ENCODE measurements at regions not wholly inside any gene's neighbourhood (a gene's known extent, or its start where the extent isn't known, plus 50 kb on each side); places are given as distances from the start of the nearest gene placed in this dataset.

DNA sequence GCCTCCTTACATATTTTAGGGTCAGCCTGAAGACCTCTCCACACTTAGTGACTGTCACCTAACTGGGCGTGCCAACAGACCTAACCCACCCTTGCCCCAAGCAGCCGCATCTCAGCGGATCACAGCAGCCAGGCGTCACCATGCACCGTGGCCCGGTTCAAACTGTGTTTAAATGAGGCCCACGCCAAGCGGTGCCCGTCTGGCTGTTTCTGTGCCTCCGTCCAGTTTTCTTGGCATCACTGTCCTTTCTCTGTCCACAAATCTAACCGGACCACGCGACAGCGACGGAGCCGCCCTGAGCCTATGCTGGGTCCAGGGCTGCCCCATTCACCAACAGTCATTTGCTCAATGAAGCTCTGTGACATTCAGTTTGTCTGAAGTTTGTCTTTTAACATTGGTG lies 393.3 kb downstream of the THBS2 start:
- TF ChIP-seq, protein P1, sequence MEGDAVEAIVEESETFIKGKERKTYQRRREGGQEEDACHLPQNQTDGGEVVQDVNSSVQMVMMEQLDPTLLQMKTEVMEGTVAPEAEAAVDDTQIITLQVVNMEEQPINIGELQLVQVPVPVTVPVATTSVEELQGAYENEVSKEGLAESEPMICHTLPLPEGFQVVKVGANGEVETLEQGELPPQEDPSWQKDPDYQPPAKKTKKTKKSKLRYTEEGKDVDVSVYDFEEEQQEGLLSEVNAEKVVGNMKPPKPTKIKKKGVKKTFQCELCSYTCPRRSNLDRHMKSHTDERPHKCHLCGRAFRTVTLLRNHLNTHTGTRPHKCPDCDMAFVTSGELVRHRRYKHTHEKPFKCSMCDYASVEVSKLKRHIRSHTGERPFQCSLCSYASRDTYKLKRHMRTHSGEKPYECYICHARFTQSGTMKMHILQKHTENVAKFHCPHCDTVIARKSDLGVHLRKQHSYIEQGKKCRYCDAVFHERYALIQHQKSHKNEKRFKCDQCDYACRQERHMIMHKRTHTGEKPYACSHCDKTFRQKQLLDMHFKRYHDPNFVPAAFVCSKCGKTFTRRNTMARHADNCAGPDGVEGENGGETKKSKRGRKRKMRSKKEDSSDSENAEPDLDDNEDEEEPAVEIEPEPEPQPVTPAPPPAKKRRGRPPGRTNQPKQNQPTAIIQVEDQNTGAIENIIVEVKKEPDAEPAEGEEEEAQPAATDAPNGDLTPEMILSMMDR (conservative IDR thresholded peaks at IDR 0.05 in 1 of 2, IDR thresholded peaks at IDR 0.05 in 1 of 2; ENCODE audit: extremely low read depth in 1 of 2, insufficient read depth in 1 of 2, low read depth in 1 of 2, low read length in 2 of 2) = no peak
- TF ChIP-seq EZH2 (IDR thresholded peaks at IDR 0.05; ENCODE audit: borderline replicate concordance, low read length) = no peak

Data from mammary epithelial cell (primary cell).